Ishikawa (cell line): ENCODE measurements at regions not wholly inside any gene's neighbourhood (a gene's known extent, or its start where the extent isn't known, plus 50 kb on each side); places are given as distances from the start of the nearest gene placed in this dataset.

Experiments used
- NFIC ChIP-seq: IDR thresholded peaks from 2 replicates; pipeline ENCODE4 v1.6.1; 2012
- USF1 ChIP-seq: IDR thresholded peaks from 2 replicates; pipeline ENCODE4 v1.6.1; 2012

DNA sequence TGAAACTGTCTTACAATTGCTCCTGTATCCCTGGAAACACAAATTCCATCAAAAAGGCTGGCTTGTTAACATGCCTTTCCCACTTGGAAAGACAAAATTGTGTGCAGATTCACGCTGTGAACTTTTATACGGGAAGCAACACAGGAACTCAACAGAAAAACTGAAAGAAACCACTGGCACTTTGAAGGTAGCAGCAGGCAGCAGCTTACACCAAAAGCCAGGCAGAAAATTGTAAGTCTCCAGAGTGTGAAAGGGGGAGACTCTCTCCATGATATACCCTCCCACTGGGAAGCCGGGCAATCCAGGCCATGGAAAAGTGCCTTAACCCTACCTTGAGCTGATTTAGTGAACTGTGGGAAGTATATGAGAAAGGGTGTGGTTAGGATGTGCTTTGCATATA is 943.7 kb downstream of the CDH18 start:
- TF ChIP-seq USF1 (no peak), NFIC (no peak)
